SK-MEL-5 (cell line): ENCODE measurements at regions not wholly inside any gene's neighbourhood (a gene's known extent, or its start where the extent isn't known, plus 50 kb on each side); places are given as distances from the start of the nearest gene placed in this dataset.

Source experiments
- DNase-seq: peaks from one replicate; pipeline ENCODE4 v3.0.0-alpha.2; 2016; ENCODE audit warnings: low read depth, low spot score
- in situ Hi-C: cut with HindIII; loops from 2 replicates; pipeline ENCODE4 v1.10.0; 2016; ENCODE audit warnings: low sequenced_read_pairs, high pct_unique_total_duplicates, low pct_unique_long_range_greater_than_20kb

DNA sequence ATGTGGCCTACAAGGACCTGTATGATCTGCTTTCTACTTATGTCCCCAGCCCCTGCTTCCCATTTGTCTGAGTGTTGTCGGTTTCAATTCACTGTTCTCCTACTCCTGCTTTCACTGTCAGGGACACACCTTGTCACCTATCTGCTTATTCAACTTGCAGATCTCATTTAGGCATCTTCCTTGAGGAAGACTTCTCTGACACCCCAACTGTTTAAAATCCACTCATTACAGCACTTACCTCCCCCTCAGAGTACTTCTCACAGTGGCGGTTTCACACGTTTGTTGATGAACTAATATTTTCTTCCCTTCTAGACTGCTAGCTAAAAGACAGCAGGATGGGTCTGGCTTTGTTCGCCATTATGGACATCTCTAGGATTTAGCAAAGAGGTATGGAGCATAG lies 279.9 kb upstream of the TET2 start:
- no peak for DNase-seq
- in situ Hi-C loops: loop anchor here (25.0 kb wide), 1 partner anchor 855 kb away; no protein-coding TSS in a partner anchor

DNA sequence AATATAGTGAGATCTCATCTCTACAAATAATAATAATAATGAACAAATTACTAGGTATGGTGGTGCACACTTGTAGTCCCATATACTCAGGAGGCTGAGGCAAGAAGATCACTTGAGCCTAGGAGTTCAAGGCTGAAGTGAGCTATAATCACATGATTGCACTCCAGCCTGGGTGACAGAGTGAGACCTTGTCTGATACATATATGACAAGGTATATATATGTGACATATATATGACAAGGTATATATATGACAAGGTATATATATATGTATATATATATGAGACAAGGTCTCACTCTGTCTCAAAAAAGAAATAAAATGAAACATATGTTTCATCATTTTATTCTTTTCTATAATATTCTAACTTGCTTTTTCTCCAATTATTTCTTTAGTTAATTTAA lies 278.1 kb upstream of the TET2 start:
- DNase-seq: no peak
- in situ Hi-C loops: loop anchor here (25.0 kb wide), 1 partner anchor 856 kb away; no protein-coding TSS in a partner anchor

DNA sequence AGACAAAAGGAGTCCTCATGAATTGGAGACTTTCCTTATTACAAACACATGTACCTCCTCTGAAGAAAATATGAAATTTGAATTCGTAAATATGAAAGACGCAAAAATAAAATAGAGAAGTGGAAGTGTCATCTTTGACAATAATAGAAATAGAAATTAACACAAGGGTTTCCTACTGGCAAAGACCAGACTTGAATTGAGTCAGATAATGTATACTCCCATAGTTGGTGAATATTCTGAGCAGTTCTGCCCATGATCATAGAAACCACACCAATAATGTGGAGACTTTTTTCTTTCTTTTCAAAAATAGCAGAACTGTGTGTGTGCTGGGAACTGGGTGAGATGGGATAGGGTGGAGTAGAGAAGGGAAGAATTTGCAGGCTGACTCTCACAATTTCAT lies 277.7 kb upstream of the TET2 start:
- in situ Hi-C loops: loop anchor here (25.0 kb wide), 1 partner anchor 857 kb away; no protein-coding TSS in a partner anchor
- DNase-seq: no peak

DNA sequence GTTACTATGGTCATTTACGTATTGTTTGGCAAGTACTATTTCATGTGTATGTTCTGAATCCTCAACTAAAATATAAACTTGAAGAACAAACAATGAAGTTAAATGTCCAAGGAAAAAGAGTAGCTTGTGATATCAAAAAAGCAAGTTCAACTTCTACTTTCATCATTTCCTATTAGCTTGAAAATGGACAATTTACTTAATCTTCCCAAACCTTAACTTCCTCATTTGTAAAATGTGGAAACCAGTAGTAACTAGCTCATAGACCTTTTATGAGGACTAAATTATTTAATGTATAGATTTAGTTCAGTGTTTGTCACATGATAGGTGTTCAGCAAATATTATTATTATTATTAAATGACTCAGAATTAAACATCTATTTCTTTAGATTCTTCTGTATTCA lies 276.8 kb upstream of the TET2 start:
- no peak for DNase-seq
- in situ Hi-C loops: loop anchor here (25.0 kb wide), 1 partner anchor 858 kb away; no protein-coding TSS in a partner anchor

DNA sequence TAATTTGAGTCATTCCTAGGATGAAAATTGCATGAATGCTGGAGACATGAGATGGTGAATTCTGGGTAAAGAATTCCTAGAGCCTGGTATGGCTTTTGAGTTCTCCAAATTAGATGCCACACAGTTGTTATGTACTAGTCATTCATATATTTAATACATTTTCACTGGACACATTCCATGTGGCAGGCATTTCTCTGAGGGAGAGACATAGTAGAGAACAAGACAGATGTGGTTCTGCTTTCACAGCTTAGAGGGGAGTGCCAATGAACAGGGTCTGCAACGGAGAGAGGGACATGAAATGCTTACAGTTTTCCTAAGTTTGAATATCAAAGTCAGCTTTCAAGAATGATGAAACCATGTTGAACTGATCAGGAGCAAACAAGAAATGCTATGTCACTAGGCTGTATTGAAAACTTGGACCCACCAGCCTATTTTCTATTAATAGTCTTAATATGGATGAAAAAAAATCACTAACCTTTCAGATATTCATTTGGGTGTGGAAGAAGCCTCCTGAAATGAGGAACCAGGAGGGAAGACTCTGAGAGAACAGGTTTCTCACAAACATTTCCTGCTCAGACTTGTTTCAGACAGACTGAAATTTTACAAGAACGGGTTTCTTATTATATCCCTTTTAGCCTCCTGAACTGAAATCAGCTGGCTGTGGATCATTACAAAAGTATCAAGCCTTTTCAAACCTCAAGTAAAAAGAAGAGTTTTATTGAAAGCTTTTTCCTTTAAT lies 276.0 kb upstream of the TET2 start:
- in situ Hi-C loops: loop anchor here (25.0 kb wide), 1 partner anchor 858 kb away; no protein-coding TSS in a partner anchor
- no peak for DNase-seq

DNA sequence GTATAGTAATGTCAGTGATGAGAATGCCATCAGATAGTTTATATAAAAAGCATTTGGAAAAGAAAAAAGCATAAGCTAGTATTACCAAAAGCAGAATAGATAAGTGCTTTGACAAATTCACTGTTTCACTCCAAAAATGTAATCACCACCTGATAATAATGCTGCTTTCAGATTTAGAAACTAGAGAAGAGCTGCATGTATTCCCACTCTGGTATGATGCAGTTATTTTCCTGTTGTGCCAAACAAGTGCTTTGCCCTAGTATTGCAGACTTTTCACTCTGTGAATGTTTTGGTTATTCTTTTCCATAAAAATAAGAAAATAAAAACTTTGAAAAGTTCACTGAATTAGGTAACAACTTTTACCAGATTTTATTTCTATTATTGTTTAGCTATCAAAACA lies 267.7 kb upstream of the TET2 start:
- DNase-seq: no peak
- in situ Hi-C loops: no loop called here

DNA sequence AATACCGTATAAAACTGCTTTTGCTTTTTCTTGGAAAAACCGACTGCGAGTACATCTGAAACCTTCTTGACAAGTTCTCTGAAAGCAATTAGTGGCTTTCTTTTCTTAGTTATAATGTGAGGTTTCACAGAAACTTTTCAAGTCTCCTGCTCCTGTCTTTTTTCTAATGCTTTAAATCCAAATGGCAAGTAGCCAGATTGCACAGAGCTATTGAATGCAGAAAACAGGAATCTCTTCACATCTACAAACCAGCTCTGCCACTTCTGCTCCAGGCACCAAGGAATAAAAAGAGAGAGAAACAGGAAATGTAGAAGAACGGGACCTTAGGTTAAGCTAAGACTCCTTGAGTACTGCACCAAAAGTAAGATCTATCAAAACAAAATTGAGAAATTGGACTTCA lies 267.3 kb upstream of the TET2 start:
- peak; percentile 1 for DNase-seq
- in situ Hi-C loops: no loop called here

DNA sequence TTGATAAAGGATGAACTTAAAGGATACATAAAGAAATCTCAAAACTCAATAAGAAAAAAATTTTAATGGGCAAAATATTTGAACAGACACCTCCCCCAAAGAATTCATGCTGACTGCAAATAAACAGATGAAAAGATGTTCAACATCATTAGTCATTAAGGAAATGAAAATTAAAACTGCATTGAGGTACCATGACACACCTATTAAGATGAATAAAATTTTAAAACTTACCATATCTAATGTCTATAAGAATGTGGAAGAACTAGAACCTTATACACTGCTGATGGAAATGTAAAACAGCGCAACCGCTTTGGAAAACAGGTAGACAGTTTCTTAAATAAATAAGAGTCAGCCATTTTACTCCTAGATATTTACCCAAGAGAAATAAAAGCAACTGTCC lies 266.8 kb upstream of the TET2 start:
- in situ Hi-C loops: no loop called here
- no peak for DNase-seq

DNA sequence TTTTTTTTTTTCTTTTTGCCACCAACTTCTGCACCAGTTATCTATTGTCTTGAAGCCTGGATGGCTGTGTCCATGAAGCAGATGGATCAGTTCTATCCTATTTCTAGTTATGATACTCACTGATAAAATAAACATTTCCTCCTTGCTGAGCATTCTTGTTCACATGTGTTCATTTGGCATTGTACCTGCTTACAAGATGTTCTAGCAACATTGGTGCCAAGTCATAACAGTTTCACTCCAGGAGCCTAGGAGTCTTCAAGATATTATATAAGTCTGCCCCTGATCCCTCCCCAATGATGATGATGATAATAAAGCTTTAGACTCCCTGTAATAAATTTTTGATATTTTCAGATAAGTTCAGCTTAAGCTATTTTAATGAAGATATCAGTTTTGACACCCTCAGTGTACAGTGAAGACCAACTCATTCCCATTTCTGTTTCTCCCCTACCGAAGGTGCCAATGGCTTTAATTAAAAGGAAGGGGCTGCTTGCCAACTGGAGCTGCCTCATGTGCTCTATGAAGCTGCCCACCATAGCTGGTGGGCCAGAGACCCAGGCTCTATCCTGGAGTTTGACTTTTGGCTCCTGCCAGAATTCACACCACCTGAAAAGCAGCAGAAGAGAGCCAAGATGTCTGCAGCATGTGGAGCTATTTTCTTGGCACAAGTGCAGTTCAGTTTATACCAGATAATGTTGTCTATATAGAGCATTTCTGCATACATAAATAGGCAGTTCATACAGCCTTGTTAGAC lies 265.4 kb upstream of the TET2 start:
- no peak for DNase-seq
- in situ Hi-C loops: no loop called here

DNA sequence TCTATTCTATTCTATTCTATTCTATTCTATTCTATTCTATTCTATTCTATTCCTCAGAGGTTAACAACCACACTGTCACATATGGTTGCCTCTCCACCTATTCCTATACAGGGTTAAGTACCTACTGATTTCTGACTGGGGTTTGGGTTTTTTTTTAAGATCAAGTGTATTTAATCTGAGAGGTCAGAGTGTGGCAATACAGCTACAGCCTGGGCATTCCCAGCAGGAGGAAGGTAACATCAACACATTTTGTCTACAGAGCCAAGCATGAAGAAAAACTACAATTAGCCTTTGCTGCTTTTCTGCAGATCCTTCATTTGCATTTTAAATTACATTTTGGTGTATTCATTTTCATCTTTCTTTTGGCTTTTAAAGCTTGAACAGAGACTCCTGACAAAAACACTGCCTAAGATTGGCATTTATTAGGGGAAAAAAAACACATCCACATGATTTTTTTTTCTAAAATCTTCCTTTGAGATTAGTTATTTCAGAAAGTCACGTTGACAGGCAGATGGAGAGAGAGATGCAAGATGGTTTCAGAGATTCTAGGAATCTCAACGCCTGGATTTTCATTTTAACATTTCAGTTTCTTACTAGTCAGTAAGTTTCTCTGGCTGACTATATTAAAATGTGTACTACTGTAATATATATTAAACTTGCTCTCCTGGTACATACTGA lies 255.9 kb upstream of the TET2 start:
- DNase-seq: no peak
- in situ Hi-C loops: no loop called here

DNA sequence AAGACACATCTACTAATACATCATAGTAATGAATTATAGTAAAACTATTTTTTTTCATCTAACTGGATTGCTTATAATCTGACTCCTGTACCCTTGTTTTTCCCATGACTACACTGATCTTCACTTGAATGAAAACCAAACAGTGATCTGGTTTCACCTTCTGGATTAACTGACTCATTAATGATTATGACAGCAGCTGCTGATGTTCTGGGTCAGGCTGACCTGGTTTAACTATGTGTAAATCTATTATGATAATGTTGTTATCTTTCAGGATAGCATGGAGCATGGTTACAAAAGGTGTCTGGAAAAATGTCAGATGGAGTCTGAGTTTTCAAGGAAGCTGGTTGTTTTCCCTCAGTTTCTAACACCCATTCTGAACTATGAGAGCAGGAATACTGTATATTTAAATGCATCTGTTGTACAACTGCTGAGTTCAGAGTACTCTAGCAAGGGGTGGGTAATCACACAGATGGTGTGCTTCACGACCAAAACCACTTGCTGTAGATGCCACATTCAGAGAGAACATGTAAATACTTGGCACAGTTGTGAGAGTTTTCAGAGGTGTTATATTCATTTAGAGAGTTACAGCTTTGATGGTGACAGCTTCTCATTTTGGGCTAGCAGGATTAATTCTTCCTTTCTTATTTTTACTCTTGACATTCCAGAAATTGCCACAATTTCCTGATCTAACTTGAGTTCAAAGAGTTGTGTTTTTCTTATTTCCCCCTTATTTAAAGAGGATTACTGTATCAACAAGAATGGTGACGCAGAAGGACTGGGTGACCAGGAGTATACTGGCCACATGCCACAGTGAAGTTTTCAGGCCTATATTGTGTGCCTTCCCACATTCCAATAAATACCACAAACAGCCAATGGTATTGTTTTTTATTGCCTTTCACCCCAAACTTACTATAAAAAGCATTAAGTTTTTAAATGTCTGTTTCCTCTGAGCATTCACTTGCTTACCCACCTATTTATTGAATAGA lies 249.7 kb upstream of the TET2 start:
- in situ Hi-C loops: no loop called here
- no peak for DNase-seq

DNA sequence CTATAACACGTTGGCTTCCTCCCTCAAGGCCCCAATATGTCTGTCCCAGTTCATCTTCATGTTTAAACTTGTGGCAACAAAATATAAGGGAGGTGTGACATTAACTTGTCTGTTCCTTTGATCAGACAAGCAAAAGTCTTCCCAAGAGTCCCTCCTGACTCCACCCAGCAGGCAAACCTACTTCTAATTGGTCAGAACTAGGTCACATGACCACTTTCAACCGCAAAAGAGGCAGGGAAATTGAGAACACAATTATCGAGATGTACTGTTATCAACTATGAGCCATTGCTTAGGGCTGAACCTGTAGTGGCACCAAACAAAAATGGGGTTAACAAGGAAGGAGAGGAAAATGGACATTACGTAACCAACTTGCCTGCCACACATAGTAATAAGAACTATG lies 246.8 kb upstream of the TET2 start:
- DNase-seq: no peak
- in situ Hi-C loops: no loop called here

DNA sequence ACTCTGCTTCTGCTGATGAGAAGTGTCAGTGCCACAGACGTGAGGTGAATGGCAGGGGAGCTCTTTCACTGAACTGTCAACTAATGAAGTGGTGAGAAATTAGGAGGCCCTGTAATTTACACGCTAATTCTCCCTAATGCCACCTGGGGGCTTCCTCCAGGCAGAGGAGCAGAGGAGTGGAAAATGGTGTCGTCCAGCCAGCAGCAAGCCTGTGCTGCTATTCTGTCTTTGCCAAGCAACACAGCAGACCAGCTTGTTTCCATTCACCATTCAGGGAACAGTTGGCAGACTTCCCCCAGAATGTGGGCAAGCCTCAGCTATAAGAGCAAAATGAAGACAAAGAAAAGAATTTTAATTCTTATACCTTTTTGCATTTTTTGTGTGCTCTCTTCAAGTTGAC lies 245.2 kb upstream of the TET2 start:
- DNase-seq: peak; percentile 4
- in situ Hi-C loops: no loop called here

DNA sequence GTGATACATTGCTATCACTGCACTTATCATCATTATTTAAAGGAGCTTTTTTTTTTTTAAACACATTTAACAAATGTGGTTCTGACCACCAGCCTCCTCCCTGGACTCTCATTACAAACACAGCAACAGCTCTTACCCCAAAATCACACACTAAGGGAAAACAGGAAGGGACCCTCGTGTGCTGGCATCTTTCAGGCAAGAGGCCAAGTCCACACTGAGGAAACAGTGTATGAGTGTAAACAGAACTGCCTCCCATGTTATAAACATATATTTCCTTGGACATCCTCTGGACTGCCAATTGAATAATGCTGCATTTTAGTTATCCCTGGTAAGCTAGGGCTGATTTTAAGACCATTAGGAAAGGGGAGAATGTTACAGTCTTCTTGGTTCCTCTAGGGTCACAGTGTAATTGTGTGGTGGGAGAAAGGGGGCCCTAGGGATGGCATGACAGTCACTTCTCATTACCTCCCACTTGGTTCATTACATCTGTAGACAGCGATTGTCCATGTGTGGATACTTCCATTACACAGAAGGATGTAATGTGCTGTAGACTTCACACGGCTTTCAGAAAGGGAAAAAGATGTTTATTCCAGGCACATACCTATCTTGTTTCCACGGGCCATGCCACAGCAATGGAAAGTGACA lies 244.6 kb upstream of the TET2 start:
- DNase-seq: no peak
- in situ Hi-C loops: no loop called here

DNA sequence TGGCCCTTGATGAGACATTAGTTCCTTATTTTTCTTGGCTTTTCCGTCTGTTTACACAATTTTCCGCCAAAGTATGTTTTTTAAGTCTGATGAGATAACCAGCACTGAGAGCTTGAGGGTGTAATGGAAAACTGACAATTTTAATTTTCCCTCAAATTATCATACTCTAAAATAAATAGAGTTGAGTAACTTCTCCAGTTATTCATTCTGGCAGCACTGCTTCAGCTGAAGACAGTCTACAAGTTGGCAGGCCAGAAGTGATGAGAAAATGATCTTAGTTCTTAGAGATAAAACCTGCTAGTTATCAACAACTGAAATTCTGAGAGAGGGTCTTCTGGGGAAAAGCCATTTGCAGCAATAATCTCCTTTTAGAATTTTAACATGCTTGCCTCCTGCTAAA lies 241.6 kb upstream of the TET2 start:
- in situ Hi-C loops: no loop called here
- DNase-seq: no peak

DNA sequence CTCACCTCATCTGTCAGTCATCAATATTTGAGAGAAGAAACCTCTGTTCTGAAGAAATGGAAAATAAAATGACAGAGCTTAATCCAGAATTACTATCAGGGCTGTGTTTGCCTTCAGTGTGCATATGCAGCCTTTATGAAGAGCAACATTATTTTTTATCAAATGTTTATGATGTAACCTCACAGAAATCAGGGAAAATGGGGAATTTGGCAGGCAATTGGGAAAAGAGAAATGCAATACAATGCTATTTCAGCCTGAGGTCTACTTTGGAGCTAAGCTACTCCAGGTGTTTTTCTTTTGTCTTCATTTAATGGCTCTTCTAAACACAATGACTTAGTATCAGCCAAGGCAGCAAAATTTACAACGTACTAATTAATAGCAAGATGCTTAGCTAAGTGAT lies 241.1 kb upstream of the TET2 start:
- DNase-seq: no peak
- in situ Hi-C loops: no loop called here

DNA sequence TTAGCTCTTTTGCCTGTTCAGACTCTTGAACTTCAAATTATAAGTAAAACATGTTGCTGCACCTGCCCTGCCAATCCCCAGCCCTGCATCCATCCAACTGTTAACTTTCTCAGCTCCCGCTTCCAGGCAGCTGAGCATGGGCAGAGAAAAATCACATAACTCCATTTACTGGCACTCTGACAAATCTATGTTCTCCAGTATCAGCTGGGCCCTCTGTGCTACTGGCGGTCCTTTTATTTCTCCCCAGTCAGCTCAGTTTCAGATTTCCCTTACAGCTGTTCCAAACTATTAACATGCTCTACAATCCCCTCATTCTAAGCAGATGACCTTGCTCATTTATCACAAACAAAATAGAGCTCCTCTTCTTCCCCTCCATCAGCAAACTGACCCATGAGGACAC lies 240.4 kb upstream of the TET2 start:
- in situ Hi-C loops: no loop called here
- DNase-seq: no peak
